ENCODE measurements at regions not wholly inside any gene's neighbourhood (a gene's known extent, or its start where the extent isn't known, plus 50 kb on each side); places are given as distances from the start of the nearest gene placed in this dataset.
A peak's percentile ranks its signal among the peaks of the same experiment; 100 is the strongest.
"Not testable (repeated sequence)": the region's sequence is repeated elsewhere in the genome, so short reads cannot be mapped to it uniquely, and the experiment has no call there.

DNA sequence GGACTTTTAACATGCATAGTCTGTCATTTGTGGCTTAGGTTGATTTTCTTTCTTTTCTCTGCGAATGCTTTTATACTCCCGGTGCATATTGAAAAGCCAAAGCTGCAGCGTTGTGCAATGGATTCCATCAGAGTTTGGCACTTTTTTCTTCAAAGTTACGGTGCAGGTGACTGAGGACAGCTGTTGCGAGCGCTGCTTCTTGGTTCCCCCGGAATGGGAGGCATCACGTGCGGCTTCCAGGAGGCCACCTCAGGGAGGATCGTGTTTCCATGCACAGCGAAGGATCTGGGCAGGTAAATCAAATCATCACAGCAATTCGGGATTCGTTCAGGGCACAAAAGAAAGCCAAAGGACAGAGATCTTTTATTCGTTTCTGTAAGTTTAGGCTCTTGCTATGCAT is 109.6 kb upstream of the ALKAL2 start:
- DNase-seq (ENCODE audit: low read depth) = no peak

DNA sequence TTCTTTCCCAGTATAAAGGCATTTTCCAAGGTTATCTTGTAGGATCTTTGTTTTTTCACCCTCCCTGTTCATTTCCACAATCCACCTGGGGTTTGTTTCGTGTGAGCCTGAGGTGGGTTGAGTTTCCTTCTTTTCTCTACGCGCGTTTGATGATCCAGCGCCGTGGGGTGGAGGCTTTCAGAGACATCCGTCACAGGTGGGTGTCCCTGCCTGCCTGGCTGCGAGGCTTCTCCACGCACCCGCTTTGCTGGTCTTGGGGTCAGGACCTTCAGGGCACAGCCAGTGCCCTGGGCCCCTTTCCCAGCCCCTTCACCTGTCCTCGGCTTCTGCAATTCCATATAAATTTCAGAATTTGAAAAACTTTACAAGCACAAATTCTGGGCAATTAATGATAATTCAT is 109.0 kb upstream of the ALKAL2 start:
- no peak for DNase-seq (ENCODE audit: low read depth)

- DNase-seq (ENCODE audit: low read depth) = no peak
These were observed 108.0 kb upstream of the ALKAL2 start for GRCh38 chr2:395886-396285.

- peak; percentile 93 for DNase-seq (ENCODE audit: low read depth)
These were observed 106.1 kb upstream of the ALKAL2 start for GRCh38 chr2:393711-394696.

- DNase-seq (ENCODE audit: low read depth) = no peak
These were observed 105.0 kb upstream of the ALKAL2 start for GRCh38 chr2:392926-393280.

- DNase-seq (ENCODE audit: low read depth) = no peak
These were observed 104.5 kb upstream of the ALKAL2 start for GRCh38 chr2:392181-392925.

DNA sequence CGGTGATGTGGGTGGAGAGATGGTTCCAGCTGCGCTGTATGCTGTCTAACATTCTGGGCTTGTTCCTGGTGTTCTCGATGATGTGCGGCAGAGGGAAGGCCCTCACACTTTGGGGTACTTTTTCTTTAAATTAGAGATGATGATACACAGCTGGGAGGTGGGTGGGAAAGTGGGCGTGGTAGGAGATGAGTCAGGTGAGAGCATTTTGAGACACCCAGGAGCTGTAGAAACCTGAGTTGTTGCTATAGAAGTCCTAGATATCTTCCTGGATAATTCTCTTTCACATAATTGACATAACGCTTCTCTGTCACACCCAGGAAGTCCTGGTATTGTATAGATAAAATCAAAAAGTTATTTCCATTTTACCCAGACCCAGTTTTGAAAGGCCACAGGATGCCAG is 103.8 kb upstream of the ALKAL2 start:
- no peak for DNase-seq (ENCODE audit: low read depth)

DNA sequence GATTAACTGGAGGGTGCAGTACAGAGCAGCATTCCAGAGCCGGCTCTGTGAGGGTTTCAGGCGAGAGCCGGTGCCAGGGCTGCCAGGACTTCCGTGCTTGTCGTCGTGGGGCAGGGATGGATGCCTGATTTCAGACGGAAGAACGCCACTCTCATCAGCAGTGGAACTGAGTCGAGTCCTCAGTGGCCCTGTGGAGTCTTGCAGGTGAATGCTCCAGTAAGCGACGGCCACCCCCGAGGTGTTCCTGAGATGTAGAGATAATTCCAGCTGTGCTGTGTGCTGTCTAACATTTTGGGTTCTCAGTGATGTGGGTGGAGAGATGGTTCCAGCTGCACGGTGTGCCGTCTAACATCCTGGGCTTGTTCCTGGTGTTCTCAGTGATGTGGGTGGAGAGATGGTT is 103.1 kb upstream of the ALKAL2 start:
- DNase-seq (ENCODE audit: low read depth) = no peak

- not testable (repeated sequence) for DNase-seq (ENCODE audit: low read depth)
These were observed 102.1 kb upstream of the ALKAL2 start for GRCh38 chr2:389985-390384.

DNA sequence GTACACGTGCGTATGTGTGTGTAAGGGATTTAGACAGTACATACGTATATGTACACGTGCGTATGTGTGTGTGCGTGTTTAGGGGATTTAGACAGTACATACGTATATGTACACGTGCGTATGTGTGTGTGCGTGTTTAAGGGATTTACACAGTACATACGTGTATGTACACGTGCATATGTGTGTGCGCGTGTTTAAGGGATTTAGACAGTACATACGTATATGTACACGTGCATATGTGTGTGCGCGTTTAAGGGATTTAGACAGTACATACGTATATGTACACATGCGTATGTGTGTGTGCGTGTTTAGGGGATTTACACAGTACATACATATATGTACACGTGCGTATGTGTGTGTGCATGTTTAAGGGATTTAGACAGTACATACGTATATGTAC is 100.9 kb upstream of the ALKAL2 start:
- DNase-seq (ENCODE audit: low read depth) = not testable (repeated sequence)

DNA sequence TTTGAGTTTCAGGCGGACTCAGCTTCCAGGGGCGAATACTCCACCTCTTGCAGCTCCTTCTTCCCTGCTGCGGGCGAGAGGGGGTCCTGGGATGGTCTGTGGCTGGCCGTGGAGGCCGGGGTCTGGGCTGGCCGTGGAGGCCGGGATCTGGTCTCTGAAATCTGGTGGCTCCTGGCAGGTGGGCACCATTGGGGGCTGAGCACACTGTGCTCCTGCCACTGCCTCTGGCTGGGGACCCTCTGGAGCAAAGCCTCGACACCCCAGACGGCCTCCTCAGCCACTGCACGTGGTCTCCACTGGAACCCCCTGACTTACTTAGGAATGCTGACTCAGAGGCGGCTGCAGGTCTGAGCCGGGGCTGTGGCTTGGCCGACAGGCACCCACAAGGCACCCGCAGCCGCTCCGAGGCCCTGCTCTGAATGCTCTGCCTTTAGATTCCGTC is 100.1 kb upstream of the ALKAL2 start:
- DNase-seq (ENCODE audit: low read depth) = no peak

- no peak for DNase-seq (ENCODE audit: low read depth)
These were observed 98.7 kb upstream of the ALKAL2 start for GRCh38 chr2:386406-387103.

DNA sequence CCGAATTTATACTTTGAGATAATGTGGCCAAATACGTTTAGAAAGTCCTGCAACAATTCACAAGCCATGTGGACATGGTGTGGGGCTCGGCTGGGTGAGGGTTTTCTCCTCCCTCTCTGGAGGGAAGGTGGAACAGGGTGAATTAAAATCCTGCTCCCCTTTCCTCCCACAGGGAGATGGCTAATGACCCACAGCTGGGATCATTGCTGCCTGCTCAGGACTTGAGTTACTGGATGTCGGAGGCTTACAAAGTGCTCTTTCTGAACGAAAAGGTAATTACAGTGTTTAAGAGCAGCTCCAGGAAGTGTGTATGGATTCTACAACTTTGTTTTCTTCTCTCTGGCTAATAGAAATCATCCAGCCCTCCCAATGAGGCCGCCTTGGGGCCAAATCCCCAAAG is 97.9 kb upstream of the ALKAL2 start:
- no peak for DNase-seq (ENCODE audit: low read depth)

GRCh38 chr2:385061-385460 is 97.2 kb upstream of the ALKAL2 start:
- no peak for DNase-seq (ENCODE audit: low read depth)

GRCh38 chr2:383888-384287 is 96.0 kb upstream of the ALKAL2 start:
- peak; percentile 31 for DNase-seq (ENCODE audit: low read depth)

DNA sequence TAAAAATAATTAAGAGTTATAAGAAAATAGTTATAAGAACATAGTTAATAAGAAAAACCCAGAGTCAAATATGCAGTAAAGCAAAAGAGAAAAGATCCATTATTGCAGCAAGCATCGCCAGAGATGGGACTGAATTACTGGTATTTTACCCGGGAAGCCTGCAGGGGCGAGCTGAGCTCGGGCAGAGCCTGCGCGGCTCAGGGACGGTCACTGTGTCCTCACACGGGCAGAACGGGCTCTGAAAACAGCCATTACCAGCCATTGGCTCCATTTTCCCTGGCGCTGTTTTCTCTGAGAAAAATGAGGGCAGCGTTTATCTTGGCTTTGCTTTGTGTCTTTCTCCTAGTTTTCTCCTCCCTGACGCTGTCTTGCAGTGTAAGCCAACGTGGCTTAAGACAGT is 95.3 kb upstream of the ALKAL2 start:
- DNase-seq (ENCODE audit: low read depth) = peak; percentile 13

- DNase-seq (ENCODE audit: low read depth) = no peak
These were observed 94.8 kb upstream of the ALKAL2 start for GRCh38 chr2:382728-383022.

DNA sequence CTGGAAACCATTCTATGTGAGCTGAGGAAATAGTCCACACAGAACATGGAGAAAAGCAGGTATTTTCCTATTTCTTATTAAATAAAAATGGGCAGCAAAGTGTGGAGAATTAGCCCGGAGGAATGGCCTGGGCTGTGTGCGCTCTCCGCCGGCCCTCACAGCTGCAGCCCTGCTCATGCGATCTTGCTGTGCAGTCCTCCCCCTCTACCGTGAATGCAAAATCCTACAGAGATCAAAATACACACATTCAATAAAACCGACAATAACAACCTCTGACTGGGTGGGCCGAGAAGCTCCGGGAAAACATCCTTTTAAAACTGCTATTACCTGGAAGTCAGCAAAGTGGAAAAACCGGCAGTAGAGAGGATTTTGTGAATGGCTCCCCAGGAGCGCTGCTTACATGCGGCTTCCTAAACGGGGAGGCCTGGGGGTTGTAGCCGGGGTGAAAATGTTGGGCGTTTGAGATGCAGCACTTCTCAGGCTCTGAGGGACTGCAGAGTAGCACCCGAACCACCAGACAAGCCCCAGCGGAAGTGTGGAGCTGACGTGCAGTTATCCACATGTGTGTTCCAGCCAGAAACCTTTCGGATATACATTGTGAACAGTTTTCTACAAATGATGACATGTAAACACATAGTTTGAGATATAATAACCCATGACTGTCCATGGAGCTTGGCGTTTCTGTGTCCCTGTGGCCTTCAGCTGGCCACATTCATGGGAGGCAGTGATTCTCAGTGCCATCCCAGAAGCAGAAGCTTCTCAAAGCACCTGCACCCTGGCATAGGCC is 94.2 kb upstream of the ALKAL2 start:
- DNase-seq (ENCODE audit: low read depth) = no peak

DNA sequence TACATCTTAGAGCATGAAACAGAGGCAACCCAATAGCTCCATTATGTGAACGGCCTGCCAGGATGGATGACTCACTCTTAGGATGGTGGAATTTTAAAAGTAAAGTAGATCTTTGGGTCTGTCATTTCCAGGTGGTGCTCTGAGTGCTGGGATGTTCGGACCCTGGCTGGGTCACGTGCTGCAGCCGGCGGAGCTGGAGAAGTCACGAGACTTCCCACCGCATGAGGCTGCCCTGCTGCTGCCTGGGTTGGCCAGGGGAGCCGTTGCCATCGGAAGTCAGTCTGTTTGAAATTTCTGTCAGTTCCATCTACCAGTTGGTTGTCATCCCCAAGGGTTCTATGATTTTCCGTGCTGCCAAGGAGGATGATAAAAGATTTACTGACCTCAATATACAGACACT is 93.3 kb upstream of the ALKAL2 start:
- peak; percentile 15 for DNase-seq (ENCODE audit: low read depth)

DNA sequence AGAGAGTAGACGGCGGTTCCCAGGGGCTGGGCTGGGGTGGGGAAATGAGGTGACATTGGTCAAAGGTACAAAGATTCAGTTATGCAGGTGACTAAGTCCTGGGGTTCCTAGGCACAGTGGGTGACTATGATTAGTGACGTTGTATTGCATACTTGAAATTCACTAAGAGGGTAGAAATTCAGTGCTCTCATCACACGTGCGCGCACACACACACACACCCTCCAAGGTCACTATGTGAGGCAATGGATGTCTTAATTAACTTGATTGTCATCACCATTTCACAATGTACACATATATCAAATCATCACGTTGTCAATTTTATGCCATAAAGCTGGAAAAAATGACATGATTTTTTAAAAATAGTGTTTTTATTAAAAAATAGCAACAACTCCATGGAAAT is 92.9 kb upstream of the ALKAL2 start:
- no peak for DNase-seq (ENCODE audit: low read depth)

DNA sequence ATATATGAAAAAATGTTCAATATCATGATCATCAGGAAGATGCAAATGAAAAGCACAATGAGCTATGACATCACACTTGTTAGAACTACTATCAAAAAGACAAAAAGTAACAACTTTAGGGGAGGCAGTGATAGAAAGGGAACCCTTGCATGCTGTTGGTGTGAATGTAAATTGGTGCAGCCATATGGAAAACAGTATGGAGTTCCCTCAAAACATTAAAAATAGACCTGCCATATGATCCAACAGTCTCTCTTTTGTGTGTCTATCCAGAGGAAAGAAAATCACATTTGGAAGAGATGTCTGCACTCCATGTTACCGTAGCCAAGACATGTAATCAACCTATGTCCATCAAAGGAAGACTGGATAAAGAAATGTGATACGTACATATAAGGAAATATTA is 92.3 kb upstream of the ALKAL2 start:
- DNase-seq (ENCODE audit: low read depth) = no peak

DNA sequence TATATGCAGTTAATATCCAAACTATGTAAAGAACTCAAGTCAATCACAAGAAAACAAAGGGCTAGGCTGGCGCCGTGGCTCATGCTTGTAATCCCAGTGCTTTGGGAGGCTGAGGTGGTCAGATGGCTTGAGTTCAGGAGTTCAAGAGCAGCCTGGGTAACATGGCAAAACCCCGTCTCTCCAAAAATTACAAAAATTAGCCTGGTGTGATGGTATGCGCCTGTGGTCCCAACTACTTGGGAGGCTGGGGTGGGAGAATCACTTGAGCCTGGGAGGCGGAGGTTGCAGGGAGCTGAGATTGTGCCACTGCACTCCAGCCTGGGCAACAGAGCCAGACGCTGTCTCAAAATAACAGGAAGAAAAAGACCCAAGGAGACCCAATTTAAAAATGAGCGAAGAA is 91.9 kb upstream of the ALKAL2 start:
- no peak for DNase-seq (ENCODE audit: low read depth)

All from M059J (cell line).